PC-9 (cell line): ENCODE measurements at regions not wholly inside any gene's neighbourhood (a gene's known extent, or its start where the extent isn't known, plus 50 kb on each side); places are given as distances from the start of the nearest gene placed in this dataset.

Experiments used
- BruUV-seq: library from RNA; stranded (reverse); fragments of 400-500 nt; replicated peaks from 2 replicates; lab custom pipeline; 2021; lab: Mats Ljungman, UMichigan
- CTCF ChIA-PET: fragments of 300-600 bp; sonication (Branson Sonifier 250); formaldehyde crosslinking; loops from one replicate; lab custom pipeline; 2022; ENCODE audit warnings: antibody characterized with exemption; lab: Charles Lee
- POLR2A ChIA-PET: fragments of 300-600 bp; sonication (Branson Sonifier 250); formaldehyde crosslinking; loops from one replicate; lab custom pipeline; 2022; ENCODE audit warnings: antibody characterized with exemption; ENCODE audit not compliant: unreplicated experiment; lab: Charles Lee
- DNase-seq, 2 experiments: peaks; one replicate each; pipeline versions ENCODE4 v3.0.0 to v3.0.0-alpha.2; 2015 to 2022; ENCODE audit warnings: mixed read lengths in 1 of 2
- H2AFZ ChIP-seq: fragments of 200-600 bp; sonication (generic); 2 replicates; pipeline ENCODE4 v1.8.1; 2017; ENCODE audit warnings: antibody characterized with exemption
- H3F3A ChIP-seq: fragments of 200-600 bp; sonication (generic); 2 replicates; pipeline ENCODE4 v1.8.1; 2017; ENCODE audit warnings: antibody characterized with exemption, mild to moderate bottlenecking, low read depth; ENCODE audit not compliant: insufficient read depth
- H3K27ac ChIP-seq: fragments of 200-600 bp; sonication (generic); 2 replicates; pipeline ENCODE4 v1.6.1; 2016; ENCODE audit warnings: mixed run types
- H3K27me3 ChIP-seq: fragments of 200-600 bp; sonication (generic); 2 replicates; pipeline ENCODE4 v1.6.1; 2016; ENCODE audit warnings: low read depth, mixed run types; ENCODE audit not compliant: insufficient read depth
- H3K36me3 ChIP-seq: fragments of 200-600 bp; sonication (generic); 2 replicates; pipeline ENCODE4 v1.6.1; 2016; ENCODE audit warnings: low read depth, mixed run types
- H3K4me1 ChIP-seq: fragments of 200-600 bp; sonication (generic); replicated peaks from 2 replicates; pipeline ENCODE4 v1.6.1; 2016; ENCODE audit warnings: mixed run types; ENCODE audit not compliant: insufficient read depth
- H3K4me2 ChIP-seq: fragments of 200-600 bp; sonication (generic); 2 replicates; pipeline ENCODE4 v1.6.1; 2017; ENCODE audit warnings: mixed run types
- H3K4me3 ChIP-seq: fragments of 200-600 bp; sonication (generic); 2 replicates; pipeline ENCODE4 v1.6.1; 2016; ENCODE audit warnings: mixed run types
- H3K79me2 ChIP-seq: fragments of 200-600 bp; sonication (generic); 2 replicates; pipeline ENCODE4 v1.6.1; 2017; ENCODE audit warnings: low read depth, mixed run types
- H3K9me2 ChIP-seq: fragments of 200-600 bp; sonication (generic); 2 replicates; pipeline ENCODE4 v1.8.1; 2017; ENCODE audit warnings: mild to moderate bottlenecking; ENCODE audit not compliant: insufficient read depth
- H3K9me3 ChIP-seq: fragments of 200-600 bp; sonication (generic); 2 replicates; pipeline ENCODE4 v1.8.1; 2016; ENCODE audit warnings: low read depth; ENCODE audit not compliant: insufficient read depth
- H4K20me1 ChIP-seq: fragments of 200-600 bp; sonication (generic); 2 replicates; pipeline ENCODE4 v1.8.1; 2017; ENCODE audit not compliant: insufficient read depth
- EZH2 ChIP-seq: fragments of 200-600 bp; sonication (generic); IDR thresholded peaks from 2 replicates; pipeline ENCODE4 v1.8.0; 2017; ENCODE audit warnings: antibody characterized with exemption, low read depth
- intact Hi-C: fragments of 100-400 bp; cut with micrococcal nuclease; formaldehyde crosslinking; loops from one replicate; pipeline ENCODE4 v1.10.0; 2022; ENCODE audit not compliant: unreplicated experiment
- TF ChIP-seq, protein P1 (sequence below): fragments of 200-600 bp; sonication (generic); conservative IDR thresholded peaks from 2 replicates; pipeline ENCODE4 v1.6.1; 2017; ENCODE audit warnings: mixed run types, antibody characterized with exemption, mild to moderate bottlenecking, moderate library complexity

DNA sequence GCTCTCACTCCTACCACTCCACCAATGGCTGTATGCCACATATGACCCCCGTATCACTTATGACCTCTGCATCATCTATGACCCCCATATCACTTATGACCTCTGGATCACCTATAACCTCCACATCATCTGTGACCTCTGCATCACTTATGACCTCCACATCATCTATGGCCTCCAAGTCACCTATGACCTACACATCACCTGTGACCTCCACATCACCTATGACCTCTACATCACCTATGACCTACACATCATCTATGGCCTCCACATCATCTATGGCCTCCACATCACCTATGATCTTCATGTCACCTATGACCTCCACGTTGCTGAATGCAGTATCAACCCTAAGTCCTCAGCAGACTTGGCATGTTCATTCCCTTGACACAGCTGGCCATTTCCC is 271.2 kb downstream of the MATN1 start:
- TF ChIP-seq EZH2: no peak
- TF ChIP-seq, protein P1, sequence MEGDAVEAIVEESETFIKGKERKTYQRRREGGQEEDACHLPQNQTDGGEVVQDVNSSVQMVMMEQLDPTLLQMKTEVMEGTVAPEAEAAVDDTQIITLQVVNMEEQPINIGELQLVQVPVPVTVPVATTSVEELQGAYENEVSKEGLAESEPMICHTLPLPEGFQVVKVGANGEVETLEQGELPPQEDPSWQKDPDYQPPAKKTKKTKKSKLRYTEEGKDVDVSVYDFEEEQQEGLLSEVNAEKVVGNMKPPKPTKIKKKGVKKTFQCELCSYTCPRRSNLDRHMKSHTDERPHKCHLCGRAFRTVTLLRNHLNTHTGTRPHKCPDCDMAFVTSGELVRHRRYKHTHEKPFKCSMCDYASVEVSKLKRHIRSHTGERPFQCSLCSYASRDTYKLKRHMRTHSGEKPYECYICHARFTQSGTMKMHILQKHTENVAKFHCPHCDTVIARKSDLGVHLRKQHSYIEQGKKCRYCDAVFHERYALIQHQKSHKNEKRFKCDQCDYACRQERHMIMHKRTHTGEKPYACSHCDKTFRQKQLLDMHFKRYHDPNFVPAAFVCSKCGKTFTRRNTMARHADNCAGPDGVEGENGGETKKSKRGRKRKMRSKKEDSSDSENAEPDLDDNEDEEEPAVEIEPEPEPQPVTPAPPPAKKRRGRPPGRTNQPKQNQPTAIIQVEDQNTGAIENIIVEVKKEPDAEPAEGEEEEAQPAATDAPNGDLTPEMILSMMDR: no peak
- H3F3A ChIP-seq: no peaks in the 10 kb centered on the region
- H2AFZ ChIP-seq: no peak overlapping the region
- H3K79me2 ChIP-seq: no peaks in the 10 kb centered on the region
- H3K4me3 ChIP-seq: no peak overlapping the region
- H3K36me3 ChIP-seq: no peaks in the 10 kb centered on the region
- POLR2A ChIA-PET: no interaction called here
- H3K4me1 ChIP-seq: no peaks in the 10 kb centered on the region
- H3K9me3 ChIP-seq: no peaks in the 10 kb centered on the region
- H3K9me2 ChIP-seq: no peaks in the 10 kb centered on the region
- H3K27ac ChIP-seq: no peak overlapping the region
- intact Hi-C loops: no loop called here
- CTCF ChIA-PET: no interaction called here
- H3K27me3 ChIP-seq: no peaks in the 10 kb centered on the region
- no TSS peak for BruUV-seq
- no peaks in the 10 kb centered on the region for H4K20me1 ChIP-seq
- no peak for DNase-seq
- no peak overlapping the region for H3K4me2 ChIP-seq

DNA sequence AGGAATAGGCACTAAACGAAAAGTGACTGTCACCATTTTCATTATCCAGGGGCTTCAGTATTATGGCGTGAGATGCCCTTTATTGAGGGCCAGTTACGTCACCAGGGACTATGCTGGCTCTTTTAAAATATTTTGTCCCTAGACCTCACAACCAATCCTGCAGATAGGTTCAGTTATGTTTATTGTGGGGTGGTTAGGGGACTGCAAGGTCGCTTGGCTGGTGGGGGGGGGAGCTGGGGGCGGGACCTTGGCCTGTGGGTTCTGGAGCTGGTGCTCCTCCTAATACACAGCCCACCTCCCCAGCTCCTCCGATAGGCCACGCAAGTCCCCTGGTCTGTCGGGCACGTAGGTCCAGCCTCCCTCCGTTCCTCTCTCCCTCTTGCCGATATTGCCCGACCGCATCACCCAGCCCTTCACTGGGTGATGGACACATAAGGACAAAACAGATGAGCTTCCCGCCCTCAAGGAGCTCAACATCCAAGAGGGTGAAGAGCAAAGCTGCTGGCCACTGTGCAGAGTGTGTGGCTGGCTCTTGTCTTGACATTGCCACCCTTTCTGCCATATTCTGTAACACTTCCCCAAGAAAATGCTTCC is 271.8 kb downstream of the MATN1 start:
- ChIA-PET POLR2A (no interaction called here), CTCF (no interaction called here)
- H3K9me2 ChIP-seq: no peaks in the 10 kb centered on the region
- BruUV-seq: no TSS peak
- no peaks in the 10 kb centered on the region for H3K27me3 ChIP-seq
- H3K4me3 ChIP-seq: no peak overlapping the region
- H3K4me2 ChIP-seq: no peak overlapping the region
- no peaks in the 10 kb centered on the region for H4K20me1 ChIP-seq
- no peaks in the 10 kb centered on the region for H3K4me1 ChIP-seq
- TF ChIP-seq EZH2: no peak
- TF ChIP-seq, protein P1: no peak
- no peaks in the 10 kb centered on the region for H3F3A ChIP-seq
- no peak overlapping the region for H3K27ac ChIP-seq
- no peak overlapping the region for H2AFZ ChIP-seq
- no peaks in the 10 kb centered on the region for H3K79me2 ChIP-seq
- no peak for DNase-seq
- H3K36me3 ChIP-seq: no peaks in the 10 kb centered on the region
- H3K9me3 ChIP-seq: no peaks in the 10 kb centered on the region
- intact Hi-C loops: no loop called here

DNA sequence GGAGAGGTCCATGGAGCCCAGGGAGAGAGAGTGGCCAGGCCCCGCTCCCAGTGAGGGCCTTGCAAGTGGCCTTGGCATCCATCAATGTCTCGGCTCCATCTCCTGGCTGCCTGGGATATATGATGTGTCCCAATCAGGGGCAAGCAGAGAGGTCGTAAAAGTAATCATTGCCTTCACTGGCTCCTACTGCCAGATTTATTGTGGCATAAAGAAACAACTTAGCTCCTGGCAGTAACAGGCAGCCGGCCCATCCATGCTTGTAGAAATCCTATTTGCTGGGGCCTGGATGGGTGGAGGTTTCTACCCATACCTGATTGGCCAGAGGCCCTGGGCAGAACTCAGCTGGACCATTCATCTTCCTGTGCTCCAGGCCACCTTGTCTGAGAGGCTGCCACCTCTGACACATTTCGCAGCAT is 272.6 kb downstream of the MATN1 start:
- DNase-seq: no peak
- H3K4me2 ChIP-seq: no peak overlapping the region
- H4K20me1 ChIP-seq: no peaks in the 10 kb centered on the region
- no peak overlapping the region for H2AFZ ChIP-seq
- no peaks in the 10 kb centered on the region for H3K36me3 ChIP-seq
- H3K4me3 ChIP-seq: no peak overlapping the region
- no peak for TF ChIP-seq EZH2
- TF ChIP-seq, protein P1: no peak
- CTCF ChIA-PET: no interaction called here
- no peaks in the 10 kb centered on the region for H3F3A ChIP-seq
- no peaks in the 10 kb centered on the region for H3K79me2 ChIP-seq
- intact Hi-C loops: no loop called here
- POLR2A ChIA-PET: no interaction called here
- H3K9me2 ChIP-seq: no peaks in the 10 kb centered on the region
- H3K4me1 ChIP-seq: no peaks in the 10 kb centered on the region
- no peak overlapping the region for H3K27ac ChIP-seq
- BruUV-seq: no TSS peak
- no peaks in the 10 kb centered on the region for H3K9me3 ChIP-seq
- no peaks in the 10 kb centered on the region for H3K27me3 ChIP-seq
